SK-N-SH (cell line): ENCODE measurements at regions not wholly inside any gene's neighbourhood (a gene's known extent, or its start where the extent isn't known, plus 50 kb on each side); places are given as distances from the start of the nearest gene placed in this dataset.

Experiments used
- CTCF ChIA-PET: fragments of 300-600, 350-600 bp; formaldehyde crosslinking; extraction: SDS; loops from one replicate; lab custom pipeline; 2021; lab: Yijun Ruan, JAX
- POLR2A ChIA-PET: fragments of 350-600 bp; sonication (Branson Sonifier 250); formaldehyde crosslinking; extraction: SDS; loops from one replicate; lab custom pipeline; 2020; ENCODE audit warnings: antibody characterized with exemption, inconsistent platforms; lab: Yijun Ruan, JAX
- DNase-seq: peaks from one replicate; pipeline ENCODE4 v3.0.0; 2012
- H2AFZ ChIP-seq: fragments of 200-600 bp; sonication (generic); 2 replicates; pipeline ENCODE4 v1.8.1; 2016; ENCODE audit warnings: antibody characterized with exemption, mild to moderate bottlenecking, low read depth
- H3F3A ChIP-seq: fragments of 200-600 bp; sonication (generic); replicated peaks from 2 replicates; pipeline ENCODE3; 2016; ENCODE audit warnings: antibody characterized with exemption, mild to moderate bottlenecking; ENCODE audit not compliant: insufficient read depth
- H3K27ac ChIP-seq, 2 experiments: fragments of 200-500 bp in 1 of 2; fragments of 200-600 bp in 1 of 2; sonication (Bioruptor generic) in 1 of 2; sonication (generic), shearing (Covaris generic) in 1 of 2; 2 replicates each; pipeline versions ENCODE4 v1.5.1 to v1.6.1; 2014 to 2016; ENCODE audit warnings: low read depth in 2 of 2, inconsistent platforms in 1 of 2, low read length in 1 of 2, mild to moderate bottlenecking in 1 of 2, mixed read lengths in 1 of 2
- H3K27me3 ChIP-seq: fragments of 200-600 bp; sonication (generic), shearing (Covaris generic); 2 replicates; pipeline ENCODE4 v1.6.1; 2016; ENCODE audit warnings: mixed run types; ENCODE audit not compliant: insufficient read depth
- H3K36me3 ChIP-seq, 2 experiments: fragments of 200-500 bp in 1 of 2; fragments of 200-600 bp in 1 of 2; sonication (Bioruptor generic) in 1 of 2; sonication (generic) in 1 of 2; replicated peaks in 1 of 2; 2 replicates each; pipeline versions ENCODE3 to v1.5.1; 2014 to 2016; ENCODE audit warnings: low read length in 1 of 2, mild to moderate bottlenecking in 1 of 2; ENCODE audit not compliant: insufficient read depth in 2 of 2, control insufficient read depth in 1 of 2
- H3K4me1 ChIP-seq, 2 experiments: fragments of 200-500 bp in 1 of 2; fragments of 200-600 bp in 1 of 2; sonication (Bioruptor generic) in 1 of 2; sonication (generic), shearing (Covaris generic) in 1 of 2; 2 replicates each; pipeline versions ENCODE4 v1.5.1 to v1.6.1; 2014 to 2016; ENCODE audit warnings: low read depth in 1 of 2, low read length in 1 of 2, mixed run types in 1 of 2; ENCODE audit not compliant: insufficient read depth in 2 of 2, control insufficient read depth in 1 of 2
- H3K4me2 ChIP-seq: fragments of 200-600 bp; sonication (generic), shearing (Covaris generic); 2 replicates; pipeline ENCODE4 v1.6.1; 2017; ENCODE audit warnings: mixed run types
- H3K4me3 ChIP-seq, 2 experiments: fragments of 200-500 bp in 1 of 2; fragments of 200-600 bp in 1 of 2; sonication (Bioruptor generic) in 1 of 2; sonication (generic), shearing (Covaris generic) in 1 of 2; 2 replicates each; pipeline versions ENCODE4 v1.5.1 to v1.8.1; 2014 to 2016; ENCODE audit warnings: low read depth in 2 of 2, inconsistent platforms in 1 of 2, low read length in 1 of 2, mild to moderate bottlenecking in 1 of 2, mixed read lengths in 1 of 2, moderate library complexity in 1 of 2
- H3K79me2 ChIP-seq: fragments of 200-600 bp; sonication (generic); 2 replicates; pipeline ENCODE4 v1.8.1; 2017; ENCODE audit warnings: mild to moderate bottlenecking; ENCODE audit not compliant: insufficient read depth
- H3K9ac ChIP-seq: fragments of 200-600 bp; sonication (generic); 2 replicates; pipeline ENCODE4 v1.6.1; 2017; ENCODE audit warnings: mixed run types
- H3K9me2 ChIP-seq: fragments of 200-600 bp; sonication (generic); 2 replicates; pipeline ENCODE4 v1.6.1; 2017; ENCODE audit warnings: mixed run types
- H3K9me3 ChIP-seq: fragments of 200-600 bp; sonication (generic); 2 replicates; pipeline ENCODE4 v1.6.1; 2017; ENCODE audit warnings: mixed run types, mild to moderate bottlenecking, moderate library complexity
- H4K20me1 ChIP-seq: fragments of 200-600 bp; sonication (generic); 2 replicates; pipeline ENCODE4 v1.6.1; 2017; ENCODE audit warnings: mild to moderate bottlenecking, mixed run types; ENCODE audit not compliant: insufficient read depth
- ELF1 ChIP-seq: IDR thresholded peaks from 2 replicates; pipeline ENCODE4 v1.4.0; 2012
- EP300 ChIP-seq, 2 experiments: IDR thresholded peaks; 2 replicates each; pipeline versions ENCODE4 v1.4.0 to v1.6.1; 2012; ENCODE audit warnings: borderline replicate concordance in 1 of 2, low read depth in 1 of 2, low read length in 1 of 2
- FOSL2 ChIP-seq: IDR thresholded peaks from 2 replicates; pipeline ENCODE4 v1.4.0; 2012; ENCODE audit warnings: low read depth, mild to moderate bottlenecking, moderate library complexity, borderline replicate concordance
- FOXJ3 ChIP-seq: sonication (generic); formaldehyde crosslinking; IDR thresholded peaks from 2 replicates; pipeline ENCODE4 v1.5.1; 2020; ENCODE audit warnings: mild to moderate bottlenecking, missing genetic modification reagents
- FOXM1 ChIP-seq: IDR thresholded peaks from 2 replicates; pipeline ENCODE4 v1.4.0; 2012; ENCODE audit warnings: low read depth, mild to moderate bottlenecking
- GABPA ChIP-seq: IDR thresholded peaks from 2 replicates; pipeline ENCODE4 v1.4.0; 2012; ENCODE audit warnings: low read depth, mild to moderate bottlenecking
- MEF2A ChIP-seq: IDR thresholded peaks from 2 replicates; pipeline ENCODE4 v1.4.0; 2012; ENCODE audit warnings: low read depth, borderline replicate concordance
- NRF1 ChIP-seq: IDR thresholded peaks from 2 replicates; pipeline ENCODE4 v1.6.1; 2012; ENCODE audit warnings: low read depth, mild to moderate bottlenecking, low read length
- POLR2AphosphoS5 ChIP-seq: IDR thresholded peaks from 2 replicates; pipeline ENCODE4 v1.6.1; 2012; ENCODE audit warnings: low read depth, low read length
- RAD21 ChIP-seq: IDR thresholded peaks from 2 replicates; pipeline ENCODE4 v1.6.1; 2012; ENCODE audit warnings: mild to moderate bottlenecking, low read length
- RFX5 ChIP-seq: IDR thresholded peaks from 2 replicates; pipeline ENCODE4 v1.6.1; 2012; ENCODE audit warnings: mild to moderate bottlenecking, improper control_type of control experiment, low read length
- SMC3 ChIP-seq: IDR thresholded peaks from 2 replicates; pipeline ENCODE4 v1.6.1; 2012; ENCODE audit warnings: low read depth, low read length, improper control_type of control experiment
- TAF1 ChIP-seq: IDR thresholded peaks from 2 replicates; pipeline ENCODE4 v1.6.1; 2012; ENCODE audit warnings: low read depth, mild to moderate bottlenecking, low read length, moderate library complexity, borderline replicate concordance
- TCF12 ChIP-seq: IDR thresholded peaks from 2 replicates; pipeline ENCODE4 v1.4.0; 2012
- TEAD4 ChIP-seq: IDR thresholded peaks from 2 replicates; pipeline ENCODE4 v1.4.0; 2012; ENCODE audit warnings: mild to moderate bottlenecking, borderline replicate concordance; ENCODE audit not compliant: insufficient read depth
- WGBS: methylation state at CpG from one replicate; pipeline ENCODE4 v1.1.6; 2017; ENCODE audit warnings: low lambda C conversion rate; 5-methylcytosine and 5-hydroxymethylcytosine counted together
- TF ChIP-seq, protein P1 (sequence below): IDR thresholded peaks from 2 replicates; pipeline ENCODE4 v1.6.1; 2012; ENCODE audit warnings: mild to moderate bottlenecking, low read depth, low read length, moderate library complexity
- TF ChIP-seq, protein P2 (sequence below): fragments of 200-600 bp; sonication (generic); IDR thresholded peaks from 2 replicates; pipeline ENCODE4 v1.6.1; 2017; ENCODE audit warnings: antibody characterized with exemption, mild to moderate bottlenecking, moderate library complexity
- TF ChIP-seq, protein P3 (sequence below): fragments of 150-350 bp; IDR thresholded peaks from 2 replicates; pipeline ENCODE4 v1.6.1; 2017; ENCODE audit warnings: antibody characterized with exemption, low read length, low read depth, borderline replicate concordance
- TF ChIP-seq, protein P4 (sequence below): IDR thresholded peaks from 2 replicates; pipeline ENCODE4 v1.4.0; 2012; ENCODE audit warnings: low read depth
- TF ChIP-seq, protein P5 (sequence below): IDR thresholded peaks from 2 replicates; pipeline ENCODE4; 2012

DNA sequence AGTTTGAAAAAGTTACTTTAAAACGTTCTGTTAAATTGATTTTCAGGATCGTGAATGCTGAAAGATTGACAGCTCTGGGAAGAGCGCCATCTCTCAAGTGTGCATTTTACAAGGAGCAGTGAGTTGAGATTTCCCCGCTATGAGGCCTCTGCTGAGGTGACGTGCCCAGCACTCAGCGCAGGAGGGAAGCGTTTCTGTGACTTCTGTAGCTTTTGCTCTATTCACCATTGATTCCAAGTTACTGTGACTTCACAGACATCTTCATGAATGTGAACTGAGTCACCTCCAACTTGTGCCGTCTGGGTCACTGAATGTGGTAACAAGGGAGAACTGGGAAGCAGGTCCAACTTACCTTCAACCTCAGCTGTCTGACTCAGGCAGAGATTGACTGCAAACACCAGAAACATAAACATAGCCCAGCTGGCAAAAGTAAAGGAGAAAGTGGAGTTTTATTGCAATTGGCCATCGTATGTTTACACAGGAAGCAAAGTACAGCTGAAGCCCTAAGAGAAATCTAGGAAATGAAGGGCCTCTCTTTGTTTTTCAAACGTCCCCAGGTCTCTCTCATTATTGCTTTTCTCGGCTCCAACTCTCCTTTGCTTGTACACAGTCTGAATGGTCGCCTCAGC, 428.8 kb upstream of the CLINT1 start:
- Histone ChIP-seq H2AFZ (no peak overlapping the region), H3K9me2 (no peaks in the 10 kb centered on the region), H3K9ac (no peak overlapping the region), H3F3A (no peaks in the 10 kb centered on the region), H3K36me3 (no peaks in the 10 kb centered on the region), H3K4me2 (no peak overlapping the region), H3K27me3 (no peaks in the 10 kb centered on the region), H3K79me2 (no peaks in the 10 kb centered on the region), H3K4me3 (no peak overlapping the region), H3K4me1 (no peaks in the 10 kb centered on the region; a peak in 2 of 4 replicates), H3K27ac (no peak overlapping the region), H4K20me1 (no peaks in the 10 kb centered on the region), H3K9me3 (no peaks in the 10 kb centered on the region)
- 36% methylated on average over 12 of the region's 12 CpGs for WGBS
- TF ChIP-seq, protein P1, sequence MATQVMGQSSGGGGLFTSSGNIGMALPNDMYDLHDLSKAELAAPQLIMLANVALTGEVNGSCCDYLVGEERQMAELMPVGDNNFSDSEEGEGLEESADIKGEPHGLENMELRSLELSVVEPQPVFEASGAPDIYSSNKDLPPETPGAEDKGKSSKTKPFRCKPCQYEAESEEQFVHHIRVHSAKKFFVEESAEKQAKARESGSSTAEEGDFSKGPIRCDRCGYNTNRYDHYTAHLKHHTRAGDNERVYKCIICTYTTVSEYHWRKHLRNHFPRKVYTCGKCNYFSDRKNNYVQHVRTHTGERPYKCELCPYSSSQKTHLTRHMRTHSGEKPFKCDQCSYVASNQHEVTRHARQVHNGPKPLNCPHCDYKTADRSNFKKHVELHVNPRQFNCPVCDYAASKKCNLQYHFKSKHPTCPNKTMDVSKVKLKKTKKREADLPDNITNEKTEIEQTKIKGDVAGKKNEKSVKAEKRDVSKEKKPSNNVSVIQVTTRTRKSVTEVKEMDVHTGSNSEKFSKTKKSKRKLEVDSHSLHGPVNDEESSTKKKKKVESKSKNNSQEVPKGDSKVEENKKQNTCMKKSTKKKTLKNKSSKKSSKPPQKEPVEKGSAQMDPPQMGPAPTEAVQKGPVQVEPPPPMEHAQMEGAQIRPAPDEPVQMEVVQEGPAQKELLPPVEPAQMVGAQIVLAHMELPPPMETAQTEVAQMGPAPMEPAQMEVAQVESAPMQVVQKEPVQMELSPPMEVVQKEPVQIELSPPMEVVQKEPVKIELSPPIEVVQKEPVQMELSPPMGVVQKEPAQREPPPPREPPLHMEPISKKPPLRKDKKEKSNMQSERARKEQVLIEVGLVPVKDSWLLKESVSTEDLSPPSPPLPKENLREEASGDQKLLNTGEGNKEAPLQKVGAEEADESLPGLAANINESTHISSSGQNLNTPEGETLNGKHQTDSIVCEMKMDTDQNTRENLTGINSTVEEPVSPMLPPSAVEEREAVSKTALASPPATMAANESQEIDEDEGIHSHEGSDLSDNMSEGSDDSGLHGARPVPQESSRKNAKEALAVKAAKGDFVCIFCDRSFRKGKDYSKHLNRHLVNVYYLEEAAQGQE, result no peak
- TF ChIP-seq, protein P2, sequence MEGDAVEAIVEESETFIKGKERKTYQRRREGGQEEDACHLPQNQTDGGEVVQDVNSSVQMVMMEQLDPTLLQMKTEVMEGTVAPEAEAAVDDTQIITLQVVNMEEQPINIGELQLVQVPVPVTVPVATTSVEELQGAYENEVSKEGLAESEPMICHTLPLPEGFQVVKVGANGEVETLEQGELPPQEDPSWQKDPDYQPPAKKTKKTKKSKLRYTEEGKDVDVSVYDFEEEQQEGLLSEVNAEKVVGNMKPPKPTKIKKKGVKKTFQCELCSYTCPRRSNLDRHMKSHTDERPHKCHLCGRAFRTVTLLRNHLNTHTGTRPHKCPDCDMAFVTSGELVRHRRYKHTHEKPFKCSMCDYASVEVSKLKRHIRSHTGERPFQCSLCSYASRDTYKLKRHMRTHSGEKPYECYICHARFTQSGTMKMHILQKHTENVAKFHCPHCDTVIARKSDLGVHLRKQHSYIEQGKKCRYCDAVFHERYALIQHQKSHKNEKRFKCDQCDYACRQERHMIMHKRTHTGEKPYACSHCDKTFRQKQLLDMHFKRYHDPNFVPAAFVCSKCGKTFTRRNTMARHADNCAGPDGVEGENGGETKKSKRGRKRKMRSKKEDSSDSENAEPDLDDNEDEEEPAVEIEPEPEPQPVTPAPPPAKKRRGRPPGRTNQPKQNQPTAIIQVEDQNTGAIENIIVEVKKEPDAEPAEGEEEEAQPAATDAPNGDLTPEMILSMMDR, result no peak
- TF ChIP-seq FOXJ3 (CRISPR knock-in tag) (no peak), TAF1 (no peak), NRF1 (no peak), TEAD4 (no peak), EP300 (IDR thresholded peaks at IDR 0.05; ENCODE audit: borderline replicate concordance in 1 of 2, low read depth in 1 of 2, low read length in 1 of 2) (no peak), RAD21 (no peak), TCF12 (no peak), FOSL2 (no peak), GABPA (no peak), FOXM1 (no peak), POLR2AphosphoS5 (no peak), ELF1 (no peak), RFX5 (no peak), MEF2A (no peak), SMC3 (no peak)
- TF ChIP-seq, protein P3, sequence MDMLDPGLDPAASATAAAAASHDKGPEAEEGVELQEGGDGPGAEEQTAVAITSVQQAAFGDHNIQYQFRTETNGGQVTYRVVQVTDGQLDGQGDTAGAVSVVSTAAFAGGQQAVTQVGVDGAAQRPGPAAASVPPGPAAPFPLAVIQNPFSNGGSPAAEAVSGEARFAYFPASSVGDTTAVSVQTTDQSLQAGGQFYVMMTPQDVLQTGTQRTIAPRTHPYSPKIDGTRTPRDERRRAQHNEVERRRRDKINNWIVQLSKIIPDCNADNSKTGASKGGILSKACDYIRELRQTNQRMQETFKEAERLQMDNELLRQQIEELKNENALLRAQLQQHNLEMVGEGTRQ, result no peak
- TF ChIP-seq, protein P4, sequence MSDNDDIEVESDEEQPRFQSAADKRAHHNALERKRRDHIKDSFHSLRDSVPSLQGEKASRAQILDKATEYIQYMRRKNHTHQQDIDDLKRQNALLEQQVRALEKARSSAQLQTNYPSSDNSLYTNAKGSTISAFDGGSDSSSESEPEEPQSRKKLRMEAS, result no peak
- TF ChIP-seq, protein P5, sequence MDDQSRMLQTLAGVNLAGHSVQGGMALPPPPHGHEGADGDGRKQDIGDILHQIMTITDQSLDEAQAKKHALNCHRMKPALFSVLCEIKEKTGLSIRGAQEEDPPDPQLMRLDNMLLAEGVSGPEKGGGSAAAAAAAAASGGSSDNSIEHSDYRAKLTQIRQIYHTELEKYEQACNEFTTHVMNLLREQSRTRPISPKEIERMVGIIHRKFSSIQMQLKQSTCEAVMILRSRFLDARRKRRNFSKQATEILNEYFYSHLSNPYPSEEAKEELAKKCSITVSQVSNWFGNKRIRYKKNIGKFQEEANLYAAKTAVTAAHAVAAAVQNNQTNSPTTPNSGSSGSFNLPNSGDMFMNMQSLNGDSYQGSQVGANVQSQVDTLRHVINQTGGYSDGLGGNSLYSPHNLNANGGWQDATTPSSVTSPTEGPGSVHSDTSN, result no peak
- ChIA-PET CTCF (interaction anchor here (0.9 kb wide), 1 partner anchor 408 kb away, joined by 3 read pairs; no protein-coding TSS in a partner anchor), POLR2A (no interaction called here)
- DNase-seq, result no peak
